HG03196 (cell line): ENCODE measurements at regions not wholly inside any gene's neighbourhood (a gene's known extent, or its start where the extent isn't known, plus 50 kb on each side); places are given as distances from the start of the nearest gene placed in this dataset.
"Not testable (repeated sequence)": the region's sequence is repeated elsewhere in the genome, so short reads cannot be mapped to it uniquely, and the experiment has no call there.

Source experiments
- ATAC-seq: cut with Tn5 transposase; IDR thresholded peaks from one replicate; pipeline ENCODE4 v1.9.1; 2021; ENCODE audit not compliant: unreplicated experiment

GRCh38 chr1:219560856-219561255, 52.0 kb downstream of the ZC3H11B start:
- ATAC-seq = no peak

GRCh38 chr1:219559899-219560298, 53.0 kb downstream of the ZC3H11B start:
- ATAC-seq = no peak

- no peak for ATAC-seq
Measured at GRCh38 chr1:219555806-219556205, 57.1 kb downstream of the ZC3H11B start.

- no peak for ATAC-seq
Measured at GRCh38 chr1:219555031-219555692, 57.7 kb downstream of the ZC3H11B start.

GRCh38 chr1:219553934-219554502, 58.9 kb downstream of the ZC3H11B start:
- ATAC-seq = no peak

GRCh38 chr1:219550201-219550600, 62.7 kb downstream of the ZC3H11B start:
- no peak for ATAC-seq

- ATAC-seq = no peak
Measured at GRCh38 chr1:219549215-219549614, 63.7 kb downstream of the ZC3H11B start.

GRCh38 chr1:219548386-219548785, 64.5 kb downstream of the ZC3H11B start:
- no peak for ATAC-seq

GRCh38 chr1:219545756-219546155, 67.1 kb downstream of the ZC3H11B start:
- not testable (repeated sequence) for ATAC-seq

- ATAC-seq = no peak
Measured at GRCh38 chr1:219544163-219544846, 68.6 kb downstream of the ZC3H11B start.

- ATAC-seq = no peak
Measured at GRCh38 chr1:219542828-219543518, 69.9 kb downstream of the ZC3H11B start.

GRCh38 chr1:219541946-219542345, 71.0 kb downstream of the ZC3H11B start:
- no peak for ATAC-seq

GRCh38 chr1:219539645-219540254, 73.2 kb downstream of the ZC3H11B start:
- ATAC-seq = no peak

GRCh38 chr1:219538886-219539285, 74.0 kb downstream of the ZC3H11B start:
- ATAC-seq = no peak

GRCh38 chr1:219537223-219537631, 75.7 kb downstream of the ZC3H11B start:
- ATAC-seq = no peak

- ATAC-seq = no peak
Measured at GRCh38 chr1:219536038-219536437, 76.9 kb downstream of the ZC3H11B start.

- no peak for ATAC-seq
Measured at GRCh38 chr1:219534991-219535390, 77.9 kb downstream of the ZC3H11B start.

GRCh38 chr1:219533280-219533679, 79.6 kb downstream of the ZC3H11B start:
- no peak for ATAC-seq

GRCh38 chr1:219529116-219529515, 83.8 kb downstream of the ZC3H11B start:
- ATAC-seq = no peak

- no peak for ATAC-seq
Measured at GRCh38 chr1:219528633-219529032, 84.3 kb downstream of the ZC3H11B start.

- no peak for ATAC-seq
Measured at GRCh38 chr1:219527994-219528393, 84.9 kb downstream of the ZC3H11B start.
